ENCODE measurements at regions not wholly inside any gene's neighbourhood (a gene's known extent, or its start where the extent isn't known, plus 50 kb on each side); places are given as distances from the start of the nearest gene placed in this dataset.

DNA sequence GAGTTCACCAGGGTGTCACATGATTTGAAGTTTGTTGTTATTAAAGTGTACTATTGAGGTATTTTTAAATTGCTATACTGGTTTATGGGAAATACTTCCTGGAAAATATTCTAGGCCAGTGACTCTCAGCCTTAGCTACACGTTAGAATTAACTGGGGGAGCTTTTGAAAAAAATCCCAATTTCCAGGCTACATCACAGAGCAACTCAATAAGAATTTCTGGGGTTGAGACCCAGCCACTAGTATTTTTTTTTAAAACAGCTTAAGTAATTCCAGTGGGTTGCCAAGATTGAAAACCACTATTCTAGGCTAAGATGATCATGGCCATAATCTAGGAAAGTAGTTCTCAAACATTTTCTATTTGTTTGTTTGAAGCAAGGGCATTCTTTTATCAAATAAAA lies 142.9 kb upstream of the GRIA1 start:
- H3K23me2 ChIP-seq (ENCODE audit: low read depth, low read length), result no peaks in the 10 kb centered on the region; the same call in none of the 2 replicates
- no peak for FAIRE-seq
- TF ChIP-seq SRF (IDR thresholded peaks at IDR 0.05; ENCODE audit: low read depth, low read length) (no peak), KDM4A (IDR thresholded peaks at IDR 0.05; ENCODE audit: low read depth, low read length, severe bottlenecking) (no peak), JUN (IDR thresholded peaks at IDR 0.05; ENCODE audit: low read depth, low read length) (no peak), CBX8 (IDR thresholded peaks at IDR 0.05; ENCODE audit: borderline replicate concordance, low read depth, low read length) (no peak), NANOG (IDR thresholded peaks at IDR 0.05; ENCODE audit: insufficient read depth, low read depth, low read length, poor library complexity, severe bottlenecking) (no peak), GTF2F1 (IDR thresholded peaks at IDR 0.05; ENCODE audit: borderline replicate concordance, low read depth, low read length) (no peak), KDM5A (IDR thresholded peaks at IDR 0.05; ENCODE audit: low read length) (no peak), EZH2 (IDR thresholded peaks at IDR 0.05; ENCODE audit: low read depth, low read length, severe bottlenecking) (no peak), FOSL1 (IDR thresholded peaks at IDR 0.05; ENCODE audit: insufficient read depth, low read depth, low read length) (no peak), CREB1 (IDR thresholded peaks at IDR 0.05) (no peak)
- TF ChIP-seq, protein P1, sequence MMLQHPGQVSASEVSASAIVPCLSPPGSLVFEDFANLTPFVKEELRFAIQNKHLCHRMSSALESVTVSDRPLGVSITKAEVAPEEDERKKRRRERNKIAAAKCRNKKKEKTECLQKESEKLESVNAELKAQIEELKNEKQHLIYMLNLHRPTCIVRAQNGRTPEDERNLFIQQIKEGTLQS (IDR thresholded peaks at IDR 0.05; ENCODE audit: insufficient read depth, low read depth, low read length), result no peak

More for the DNA sequence above, 142.9 kb upstream of the GRIA1 start:
- H4K20me1 ChIP-seq (replicated peaks in 1 of 2; ENCODE audit: control insufficient read depth in 1 of 2, insufficient read depth in 2 of 2, low read length in 2 of 2), result no peaks in the 10 kb centered on the region
- H3K79me1 ChIP-seq (ENCODE audit: low read depth, low read length), result no peaks in the 10 kb centered on the region
- H3K23ac ChIP-seq (ENCODE audit: insufficient read length), result no peak overlapping the region
- H3K27ac ChIP-seq (ENCODE audit: low read depth, low read length), result no peak overlapping the region
- H3K56ac ChIP-seq (replicated peaks; ENCODE audit: insufficient read length, low read depth, low read length), result no peak overlapping the region
- no peak overlapping the region for H3K18ac ChIP-seq (ENCODE audit: extremely low read depth, low read length)
- H2BK5ac ChIP-seq (ENCODE audit: low read depth, low read length), result no peak overlapping the region
- 89% methylated on average over 1 of the region's 1 CpG; no CpG with 5 or more reads in 1 of the 2 experiments for WGBS, 2 experiments (ENCODE audit: extremely low coverage in 1 of 2, insufficient coverage in 1 of 2, insufficient read length in 1 of 2, insufficient replicate concordance in 2 of 2, low coverage in 1 of 2, low lambda C conversion rate in 2 of 2, missing lambda C conversion rate in 1 of 2)
- no peak overlapping the region for H4K5ac ChIP-seq (ENCODE audit: insufficient read length, low read depth, low read length)
- no peak overlapping the region for H2BK120ac ChIP-seq (replicated peaks; ENCODE audit: low read depth, low read length)
- ChIA-PET CTCF (ENCODE audit: partially characterized antibody) (no interaction called here), POLR2A (ENCODE audit: partially characterized antibody) (no interaction called here)
- no peak overlapping the region for H2AK5ac ChIP-seq (ENCODE audit: low read depth, low read length)
- H3K4me3 ChIP-seq (ENCODE audit: extremely low read depth in 1 of 4, insufficient read depth in 2 of 4, low read depth in 3 of 4, low read length in 4 of 4), result no peak overlapping the region
- no peak overlapping the region for H4K8ac ChIP-seq (ENCODE audit: extremely low read depth, insufficient read depth, low read length)
- no peaks in the 10 kb centered on the region for H3K79me2 ChIP-seq (ENCODE audit: control insufficient read depth in 1 of 2, insufficient read depth in 2 of 2, low read length in 2 of 2)
- DNase-seq (ENCODE audit: low read depth in 1 of 2, low spot score in 2 of 2), result no peak
- no peak overlapping the region for H3K4ac ChIP-seq (replicated peaks; ENCODE audit: insufficient read length, low read depth, low read length)
- H2AFZ ChIP-seq (ENCODE audit: low read length), result no peak overlapping the region
- H3K27me3 ChIP-seq (replicated peaks in 1 of 4; ENCODE audit: control insufficient read depth in 3 of 4, extremely low read depth in 1 of 4, insufficient read depth in 3 of 4, low read length in 3 of 4), result peaks cover 0 to 4% (median under 1%) of the 10 kb centered on the region in 4 experiments; a peak in 1 of 7 replicates
- no peak overlapping the region for H3K9ac ChIP-seq (replicated peaks in 1 of 4; ENCODE audit: extremely low read depth in 1 of 4, low read depth in 3 of 4, low read length in 3 of 4)
- no peaks in the 10 kb centered on the region for H3K36me3 ChIP-seq (ENCODE audit: control insufficient read depth in 2 of 4, insufficient read depth in 4 of 4, low read length in 3 of 4)
- no peak overlapping the region for H2BK15ac ChIP-seq (ENCODE audit: low read length)
- no peak overlapping the region for H3K4me2 ChIP-seq (ENCODE audit: insufficient read depth in 1 of 2, low read depth in 2 of 2, low read length in 2 of 2)
- no peak overlapping the region for H2BK12ac ChIP-seq (ENCODE audit: low read depth, low read length)
- H3K4me1 ChIP-seq (replicated peaks in 1 of 4; ENCODE audit: control insufficient read depth in 3 of 4, insufficient read depth in 4 of 4, low read length in 3 of 4), result peaks cover 3 to 16% (median 14%) of the 10 kb centered on the region in 4 experiments; a peak in 5 of 7 replicates
- H2BK20ac ChIP-seq (ENCODE audit: low read length), result no peak overlapping the region
- no peak overlapping the region for H4K91ac ChIP-seq (replicated peaks; ENCODE audit: insufficient read length, low read length)
- H3K14ac ChIP-seq (ENCODE audit: insufficient read length), result no peak overlapping the region
- H3K9me3 ChIP-seq (ENCODE audit: insufficient read depth in 2 of 2, low read depth in 1 of 2, low read length in 1 of 2), result no peaks in the 10 kb centered on the region
